BE2C (cell line): ENCODE measurements at regions not wholly inside any gene's neighbourhood (a gene's known extent, or its start where the extent isn't known, plus 50 kb on each side); places are given as distances from the start of the nearest gene placed in this dataset.
"Not testable (repeated sequence)": the region's sequence is repeated elsewhere in the genome, so short reads cannot be mapped to it uniquely, and the experiment has no call there.

Experiments
- DNase-seq: peaks from one replicate; pipeline ENCODE4 v3.0.0-alpha.2; 2020
- H3K27me3 ChIP-seq: fragments of 250-450 bp; sonication (Bioruptor Pico); 2 replicates; pipeline ENCODE4 v1.5.1; 2020; ENCODE audit warnings: mild to moderate bottlenecking
- H3K36me3 ChIP-seq: fragments of 250-450 bp; sonication (Bioruptor Pico); 2 replicates; pipeline ENCODE4 v1.5.1; 2020; ENCODE audit warnings: mild to moderate bottlenecking
- H3K4me1 ChIP-seq: fragments of 250-450 bp; sonication (Bioruptor Pico); 2 replicates; pipeline ENCODE4 v1.5.1; 2020
- H3K4me3 ChIP-seq: 2 replicates; pipeline ENCODE4 v1.5.1; 2011; ENCODE audit warnings: low read depth, low read length
- H3K9me3 ChIP-seq: fragments of 250-450 bp; sonication (Bioruptor Pico); 2 replicates; pipeline ENCODE4 v1.5.1; 2020
- TF ChIP-seq, protein P1 (sequence below): IDR thresholded peaks from 2 replicates; pipeline ENCODE4 v1.5.1; 2012; ENCODE audit warnings: mild to moderate bottlenecking, low read depth, low read length

DNA sequence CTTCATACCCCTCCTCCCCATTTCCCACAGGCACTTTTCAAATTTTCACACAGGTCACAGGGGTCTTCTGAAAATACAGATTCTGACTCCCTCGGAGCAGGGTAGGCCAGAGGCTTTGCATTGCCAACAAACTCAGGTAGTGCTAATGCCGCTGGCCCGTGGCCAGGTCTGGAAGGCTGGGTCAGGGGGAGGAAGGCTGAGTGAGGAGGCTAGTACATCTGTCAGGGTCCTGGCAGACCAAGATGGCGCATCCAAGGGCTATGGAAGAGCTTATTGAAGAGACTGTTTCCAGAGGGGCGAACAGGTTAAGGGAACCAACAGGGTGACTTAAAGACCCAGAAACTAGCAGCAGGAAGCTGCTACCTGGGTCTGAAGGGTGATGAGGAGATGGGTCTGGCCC lies 336.7 kb upstream of the ID2 start:
- Histone ChIP-seq H3K36me3 (no peaks in the 10 kb centered on the region), H3K4me3 (no peak overlapping the region), H3K9me3 (no peaks in the 10 kb centered on the region), H3K4me1 (no peaks in the 10 kb centered on the region), H3K27me3 (no peaks in the 10 kb centered on the region)
- no peak for DNase-seq
- TF ChIP-seq, protein P1, sequence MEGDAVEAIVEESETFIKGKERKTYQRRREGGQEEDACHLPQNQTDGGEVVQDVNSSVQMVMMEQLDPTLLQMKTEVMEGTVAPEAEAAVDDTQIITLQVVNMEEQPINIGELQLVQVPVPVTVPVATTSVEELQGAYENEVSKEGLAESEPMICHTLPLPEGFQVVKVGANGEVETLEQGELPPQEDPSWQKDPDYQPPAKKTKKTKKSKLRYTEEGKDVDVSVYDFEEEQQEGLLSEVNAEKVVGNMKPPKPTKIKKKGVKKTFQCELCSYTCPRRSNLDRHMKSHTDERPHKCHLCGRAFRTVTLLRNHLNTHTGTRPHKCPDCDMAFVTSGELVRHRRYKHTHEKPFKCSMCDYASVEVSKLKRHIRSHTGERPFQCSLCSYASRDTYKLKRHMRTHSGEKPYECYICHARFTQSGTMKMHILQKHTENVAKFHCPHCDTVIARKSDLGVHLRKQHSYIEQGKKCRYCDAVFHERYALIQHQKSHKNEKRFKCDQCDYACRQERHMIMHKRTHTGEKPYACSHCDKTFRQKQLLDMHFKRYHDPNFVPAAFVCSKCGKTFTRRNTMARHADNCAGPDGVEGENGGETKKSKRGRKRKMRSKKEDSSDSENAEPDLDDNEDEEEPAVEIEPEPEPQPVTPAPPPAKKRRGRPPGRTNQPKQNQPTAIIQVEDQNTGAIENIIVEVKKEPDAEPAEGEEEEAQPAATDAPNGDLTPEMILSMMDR: no peak

DNA sequence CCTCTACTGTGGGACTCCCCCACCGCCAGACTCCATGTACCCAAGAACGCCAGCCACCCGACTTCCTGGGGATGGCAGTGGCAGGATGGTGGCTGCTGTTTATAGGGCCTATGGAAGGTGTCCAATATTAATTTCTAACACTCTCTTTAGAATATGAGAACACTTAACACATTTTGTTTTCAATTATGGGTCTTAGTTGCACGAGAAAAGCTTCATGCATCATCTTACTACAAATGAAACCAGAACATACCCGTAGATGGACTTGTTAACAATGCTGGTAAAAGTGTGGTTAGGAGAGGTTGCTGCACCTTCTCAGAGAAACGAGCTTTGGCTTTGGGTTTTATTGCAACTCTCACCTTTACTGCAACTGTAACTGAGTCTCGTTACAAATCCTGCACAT lies 335.6 kb upstream of the ID2 start:
- no peaks in the 10 kb centered on the region for H3K9me3 ChIP-seq
- no peaks in the 10 kb centered on the region for H3K36me3 ChIP-seq
- no peaks in the 10 kb centered on the region for H3K27me3 ChIP-seq
- TF ChIP-seq, protein P1: no peak
- no peak for DNase-seq
- no peaks in the 10 kb centered on the region for H3K4me1 ChIP-seq
- no peak overlapping the region for H3K4me3 ChIP-seq

DNA sequence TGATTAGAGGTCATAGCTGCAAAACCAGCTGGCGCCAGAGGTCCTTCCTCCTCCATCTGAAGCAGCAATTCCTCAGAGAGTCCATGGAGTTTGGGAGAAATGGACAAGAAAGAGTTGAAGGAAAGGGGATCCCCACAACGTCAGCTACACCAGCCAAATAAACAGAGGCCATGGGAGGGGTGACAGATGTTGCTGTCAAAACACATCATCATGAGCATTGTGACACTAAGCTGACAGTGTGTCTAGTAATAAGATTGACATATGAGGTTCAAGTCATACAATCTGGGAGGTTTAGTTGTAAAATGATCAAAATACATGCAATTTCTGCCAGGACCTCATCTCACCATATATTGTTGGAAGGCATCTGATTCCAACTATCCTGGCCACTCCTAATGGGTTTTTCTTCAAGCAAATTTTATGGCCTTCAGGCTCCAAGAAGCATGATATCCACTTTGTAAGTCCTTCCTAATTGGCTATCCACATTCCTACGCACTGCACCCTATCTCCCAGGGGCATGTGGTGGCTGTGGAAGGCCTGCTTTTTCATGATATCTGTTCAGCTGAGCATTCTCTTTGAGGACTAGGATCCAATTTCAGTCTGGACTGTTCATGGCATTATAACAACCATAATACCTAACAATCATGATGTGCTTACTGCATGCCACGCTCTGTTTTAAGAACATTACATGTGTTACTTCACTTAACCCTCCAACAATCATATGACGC lies 335.0 kb upstream of the ID2 start:
- DNase-seq: no peak
- no peaks in the 10 kb centered on the region for H3K27me3 ChIP-seq
- H3K9me3 ChIP-seq: no peaks in the 10 kb centered on the region
- H3K36me3 ChIP-seq: no peaks in the 10 kb centered on the region
- TF ChIP-seq, protein P1: no peak
- no peak overlapping the region for H3K4me3 ChIP-seq
- no peaks in the 10 kb centered on the region for H3K4me1 ChIP-seq

DNA sequence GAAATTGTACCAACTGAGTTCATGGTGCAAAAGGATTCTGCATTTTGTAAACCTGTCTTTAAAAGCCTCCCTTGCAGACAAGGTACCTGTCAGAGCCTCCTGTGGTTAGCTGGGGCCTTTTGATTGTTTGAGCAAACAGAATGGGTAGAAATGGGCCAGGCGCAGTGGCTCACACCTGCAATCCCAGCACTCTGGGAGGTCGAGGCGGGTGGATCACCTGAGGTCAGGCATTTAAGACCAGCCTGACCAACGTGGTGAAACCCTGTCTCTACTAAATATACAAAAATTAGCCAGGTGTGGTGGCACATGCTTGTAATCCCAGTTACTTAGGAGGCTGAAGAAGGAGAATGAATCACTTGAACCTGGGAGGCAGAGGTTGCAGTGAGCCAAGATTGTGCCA lies 332.9 kb upstream of the ID2 start:
- H3K4me1 ChIP-seq, H3K4me3 ChIP-seq: not testable (repeated sequence)

DNA sequence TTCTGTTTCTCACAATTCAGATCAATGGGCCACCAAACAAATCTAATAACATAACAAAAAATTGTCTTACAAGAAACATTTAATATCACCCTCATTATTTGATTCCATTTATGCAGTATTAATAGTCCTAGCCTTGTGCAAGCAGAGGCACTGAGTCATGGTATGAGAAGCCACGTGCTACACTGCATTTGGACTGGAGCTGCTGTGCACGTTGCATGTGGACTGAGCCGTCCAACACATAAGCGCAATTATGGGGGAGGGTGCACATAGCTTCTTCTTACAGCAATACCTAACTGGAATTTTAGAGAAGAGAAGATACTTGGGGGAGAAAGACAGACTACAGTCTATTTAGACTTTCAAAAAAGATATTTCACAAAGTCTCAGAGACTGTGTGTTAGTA lies 329.6 kb upstream of the ID2 start:
- Histone ChIP-seq H3K36me3 (no peaks in the 10 kb centered on the region), H3K9me3 (no peaks in the 10 kb centered on the region), H3K27me3 (no peaks in the 10 kb centered on the region), H3K4me1 (peaks cover 6% of the 10 kb centered on the region), H3K4me3 (no peak overlapping the region)
- no peak for DNase-seq
- TF ChIP-seq, protein P1: no peak

More for the DNA sequence above, 332.9 kb upstream of the ID2 start:
- not testable (repeated sequence) for DNase-seq, H3K27me3 ChIP-seq, H3K9me3 ChIP-seq, H3K36me3 ChIP-seq

DNA sequence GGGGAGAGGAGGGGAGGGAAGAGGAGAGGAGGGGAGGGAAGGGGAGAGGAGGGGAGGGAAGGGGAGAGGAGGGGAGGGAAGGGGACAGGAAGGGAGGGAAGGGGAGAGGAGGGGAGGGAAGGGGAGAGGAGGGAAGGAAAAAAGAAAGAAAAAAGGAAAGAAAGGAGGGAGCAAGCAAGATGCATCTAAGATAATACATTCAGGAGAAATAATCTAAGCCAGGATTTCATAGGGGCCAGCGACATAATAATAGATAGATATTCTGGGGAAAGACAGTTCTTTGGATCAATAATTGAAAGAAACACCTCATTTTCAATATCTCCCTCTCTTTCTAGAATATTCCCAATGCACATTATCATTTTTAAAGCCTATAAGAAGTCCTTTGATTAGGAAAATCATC lies 328.9 kb upstream of the ID2 start:
- no peak for DNase-seq
- TF ChIP-seq, protein P1: no peak

More for the DNA sequence above, 328.9 kb upstream of the ID2 start:
- H3K27me3 ChIP-seq: no peaks in the 10 kb centered on the region
- no peaks in the 10 kb centered on the region for H3K9me3 ChIP-seq
- no peak overlapping the region for H3K4me3 ChIP-seq
- peaks cover 6% of the 10 kb centered on the region for H3K4me1 ChIP-seq
- H3K36me3 ChIP-seq: no peaks in the 10 kb centered on the region
